H1 (cell line): ENCODE measurements at regions not wholly inside any gene's neighbourhood (a gene's known extent, or its start where the extent isn't known, plus 50 kb on each side); places are given as distances from the start of the nearest gene placed in this dataset.

Experiments
- BRCA1 ChIP-seq: IDR thresholded peaks from 2 replicates; pipeline ENCODE4 v1.6.1; 2012; ENCODE audit warnings: low read depth, low read length, improper control_type of control experiment
- CEBPB ChIP-seq: IDR thresholded peaks from 2 replicates; pipeline ENCODE4 v1.6.1; 2012; ENCODE audit warnings: low read depth, low read length
- MAX ChIP-seq: IDR thresholded peaks from 2 replicates; pipeline ENCODE4 v1.6.1; 2012; ENCODE audit warnings: inconsistent platforms
- POLR2A ChIP-seq, 2 experiments: IDR thresholded peaks; 1 replicate in 1 of 2; 2 replicates in 1 of 2; pipeline ENCODE4 v1.6.1; 2011; ENCODE audit warnings: low read depth in 2 of 2, low read length in 2 of 2, mild to moderate bottlenecking in 2 of 2; ENCODE audit errors: control extremely low read depth in 1 of 2
- RFX5 ChIP-seq: IDR thresholded peaks from 2 replicates; pipeline ENCODE4 v1.6.1; 2011; ENCODE audit warnings: low read depth, low read length, improper control_type of control experiment, borderline replicate concordance
- SAP30 ChIP-seq: fragments of 300-600 bp; sonication (generic); IDR thresholded peaks from 2 replicates; pipeline ENCODE4 v1.7.1; 2012; ENCODE audit warnings: low read length, moderate library complexity, mild to moderate bottlenecking, inconsistent platforms; ENCODE audit not compliant: insufficient read depth, insufficient replicate concordance

- TF ChIP-seq SAP30 (no peak), MAX (no peak), RFX5 (no peak), POLR2A (IDR thresholded peaks at IDR 0.05; ENCODE audit: control extremely low read depth in 1 of 2, low read depth in 2 of 2, low read length in 2 of 2) (no peak), CEBPB (no peak), BRCA1 (no peak)
These were observed 128.2 kb downstream of the GPX5 start (continued) for GRCh38 chr6:28653876-28654275.
